Body of pancreas (tissue), 4 donors: ENCODE measurements at regions not wholly inside any gene's neighbourhood (a gene's known extent, or its start where the extent isn't known, plus 50 kb on each side); places are given as distances from the start of the nearest gene placed in this dataset.
"Not testable (repeated sequence)": the region's sequence is repeated elsewhere in the genome, so short reads cannot be mapped to it uniquely, and the experiment has no call there.

Source experiments
- ATAC-seq: fragments of 150-250 bp; one replicate; pipeline ENCODE4 v1.9.1; 2016
- DNase-seq, 4 donors: peaks; one replicate each; pipeline ENCODE4 v3.0.0-alpha.2; 2019
- H3K27ac ChIP-seq, 4 donors: fragments of 200-600 bp; sonication (generic); 1 replicate in 3 of 4; 2 replicates in 1 of 4; pipeline versions ENCODE4 v1.5.1 to v1.6.1; 2016 to 2019; ENCODE audit warnings: mild to moderate bottlenecking in 1 of 4, mixed read lengths in 1 of 4, moderate library complexity in 1 of 4
- H3K27me3 ChIP-seq, 2 donors: fragments of 200-600 bp; sonication (generic); one replicate each; pipeline ENCODE4 v1.6.0; 2016; ENCODE audit warnings: mild to moderate bottlenecking in 1 of 2
- H3K36me3 ChIP-seq, 2 donors: fragments of 200-600 bp; sonication (generic); replicated peaks in 1 of 2; 2 replicates each; pipeline ENCODE4 v1.5.1; 2016; ENCODE audit warnings: low read depth in 2 of 2; ENCODE audit not compliant: insufficient read depth in 1 of 2
- H3K4me1 ChIP-seq: fragments of 200-600 bp; sonication (generic); one replicate; pipeline ENCODE4 v1.6.0; 2016
- H3K4me3 ChIP-seq, 2 donors: fragments of 200-600 bp; sonication (generic); 1 replicate in 1 of 2; 2 replicates in 1 of 2; pipeline ENCODE4 v1.5.1; 2016 to 2019
- H3K9me3 ChIP-seq, 3 donors: fragments of 200-600 bp; sonication (generic); 1 replicate in 2 of 3; 2 replicates in 1 of 3; pipeline ENCODE4 v1.5.1; 2016
- WGBS, 2 donors: methylation state at CpG; one replicate each; pipeline ENCODE4 v1.1.5; 2017; 5-methylcytosine and 5-hydroxymethylcytosine counted together
- intact Hi-C: fragments of 100-400 bp; cut with DNase I; formaldehyde crosslinking; loops from one replicate; pipeline ENCODE4 v1.15.1; 2023

GRCh38 chrY:24272852-24273251, 225.0 kb upstream of the CDY1B start:
- H3K4me3 ChIP-seq, H3K4me1 ChIP-seq, DNase-seq, ATAC-seq, H3K9me3 ChIP-seq, H3K27me3 ChIP-seq, H3K27ac ChIP-seq, intact Hi-C loops, H3K36me3 ChIP-seq: not testable (repeated sequence)

- H3K9me3 ChIP-seq, H3K36me3 ChIP-seq, H3K4me3 ChIP-seq, H3K27ac ChIP-seq, H3K27me3 ChIP-seq, DNase-seq, H3K4me1 ChIP-seq, intact Hi-C loops: not testable (repeated sequence)
- no CpG with 5 or more reads among the region's 2 CpGs for WGBS, 2 donors
- ATAC-seq: peak; percentile 47
Observed at GRCh38 chrY:24270659-24271058, 222.8 kb upstream of the CDY1B start.

DNA sequence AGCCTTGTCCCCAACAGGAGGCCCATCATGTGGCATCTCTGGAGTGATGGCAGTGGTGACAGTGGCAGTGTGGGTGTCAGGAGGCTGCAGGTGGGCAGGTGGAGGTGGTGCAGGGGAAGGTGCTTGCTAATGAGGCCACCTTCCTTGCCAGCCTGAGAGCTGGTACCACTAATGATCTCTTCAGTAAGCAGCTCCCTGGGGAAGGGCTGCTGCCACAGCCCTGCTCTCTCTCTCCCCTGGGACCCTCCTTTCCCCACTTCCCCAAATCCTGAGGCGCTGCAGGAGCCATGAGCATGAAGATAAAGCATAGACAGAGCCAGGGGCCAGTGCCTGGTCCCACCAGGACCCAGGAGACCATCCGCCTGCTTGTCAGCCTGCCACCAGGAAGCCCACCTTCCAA, 214.4 kb upstream of the CDY1B start:
- ATAC-seq, intact Hi-C loops, DNase-seq, H3K9me3 ChIP-seq, H3K27me3 ChIP-seq, H3K27ac ChIP-seq, H3K4me3 ChIP-seq, H3K4me1 ChIP-seq, H3K36me3 ChIP-seq: not testable (repeated sequence)
- no CpG with 5 or more reads among the region's 2 CpGs for WGBS, 2 donors

GRCh38 chrY:24261417-24261816, 213.6 kb upstream of the CDY1B start:
- H3K27me3 ChIP-seq, H3K36me3 ChIP-seq, H3K4me3 ChIP-seq, ATAC-seq, H3K27ac ChIP-seq, H3K4me1 ChIP-seq, DNase-seq, H3K9me3 ChIP-seq, intact Hi-C loops: not testable (repeated sequence)
- no CpG with 5 or more reads among the region's 8 CpGs for WGBS, 2 donors

GRCh38 chrY:24250218-24250860, 202.5 kb upstream of the CDY1B start:
- intact Hi-C loops, H3K4me1 ChIP-seq, H3K36me3 ChIP-seq, H3K27me3 ChIP-seq, H3K27ac ChIP-seq, DNase-seq, H3K9me3 ChIP-seq, ATAC-seq, H3K4me3 ChIP-seq: not testable (repeated sequence)
- no CpG with 5 or more reads among the region's 4 CpGs for WGBS, 2 donors
